ENCODE measurements at regions not wholly inside any gene's neighbourhood (a gene's known extent, or its start where the extent isn't known, plus 50 kb on each side); places are given as distances from the start of the nearest gene placed in this dataset.
"Not testable (repeated sequence)": the region's sequence is repeated elsewhere in the genome, so short reads cannot be mapped to it uniquely, and the experiment has no call there.

DNA sequence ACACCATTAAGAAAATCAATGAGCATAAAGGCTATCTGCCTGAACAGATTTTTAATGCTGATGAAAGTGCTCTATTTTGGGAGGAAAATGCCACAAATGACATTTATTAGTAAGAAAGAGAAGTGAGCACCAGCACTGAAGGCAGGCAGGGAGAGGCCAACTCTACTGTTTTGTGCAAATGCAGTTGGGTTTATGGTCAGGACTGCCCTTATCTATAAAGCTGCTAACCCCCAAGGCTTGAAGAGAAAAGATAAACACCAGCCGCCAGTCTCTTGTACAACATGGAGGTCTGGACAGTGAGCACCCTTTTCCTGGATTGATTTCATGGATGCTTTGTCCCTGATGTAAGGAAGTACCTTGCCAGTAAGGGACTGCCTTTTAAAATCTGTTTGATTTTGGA is 246.8 kb upstream of the SFSWAP start:
- H3K4me1 Mint-ChIP-seq, result no peaks in the 10 kb centered on the region
- no peak overlapping the region for H3K4me3 Mint-ChIP-seq
- H3K27me3 Mint-ChIP-seq, result peaks cover 22 to 27% (median 25%) of the 10 kb centered on the region in 3 donors
- no peak for ATAC-seq (ENCODE audit: low read depth in 2 of 2)
- DNase-seq, result no peak
- H3K36me3 Mint-ChIP-seq, result no peaks in the 10 kb centered on the region
- H3K9me3 Mint-ChIP-seq, result peaks cover 0 to 8% (median 0%) of the 10 kb centered on the region in 7 donors
- no peak overlapping the region for H3K27ac Mint-ChIP-seq

DNA sequence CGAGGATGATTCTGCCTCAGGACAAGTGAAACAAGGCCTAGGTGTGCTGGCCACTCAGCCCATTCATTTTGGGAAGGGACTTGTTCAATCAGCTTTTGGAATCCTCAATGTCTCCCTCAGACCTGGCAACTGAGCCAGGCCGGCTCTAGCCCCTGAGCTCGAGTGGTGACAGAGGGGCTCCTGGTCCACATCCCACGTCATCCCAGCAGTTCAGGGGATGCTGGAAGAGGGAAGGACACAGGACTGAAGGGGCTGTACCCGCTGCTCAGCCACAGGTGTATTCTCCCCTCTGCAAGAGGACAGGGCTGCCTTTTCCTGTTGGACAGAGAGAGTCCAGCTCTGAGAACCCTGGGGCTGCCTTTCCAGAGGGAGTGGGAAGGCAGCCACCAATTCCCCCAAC is 244.6 kb upstream of the SFSWAP start:
- ATAC-seq (ENCODE audit: low read depth in 2 of 2), result no peak
- H3K27ac Mint-ChIP-seq, result no peak overlapping the region

DNA sequence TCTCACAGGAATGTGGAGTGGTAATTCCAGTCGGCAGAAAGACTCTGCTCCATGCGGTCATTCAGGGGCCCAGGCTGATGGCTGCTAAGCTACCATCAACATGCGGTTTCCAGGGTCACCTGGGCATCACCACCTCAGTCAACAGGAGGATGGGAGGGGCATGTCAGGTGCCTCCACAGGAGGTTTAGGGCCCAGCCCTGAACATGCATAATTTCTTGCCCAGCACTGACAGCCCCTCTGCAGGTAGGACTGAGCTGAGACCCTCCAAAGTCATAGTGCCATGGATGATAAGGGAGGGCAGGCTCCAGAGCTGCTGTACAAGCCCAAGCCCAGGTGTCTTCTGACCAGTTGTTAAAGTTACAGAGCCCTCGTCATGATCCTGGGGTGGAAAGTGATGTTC is 244.0 kb upstream of the SFSWAP start:
- DNase-seq (no peak), ATAC-seq (ENCODE audit: low read depth in 2 of 2) (no peak)
- peak overlapping the region in 1 of 6 donors; percentile 71 for H3K27ac Mint-ChIP-seq

More for the DNA sequence above, 244.6 kb upstream of the SFSWAP start:
- H3K36me3 Mint-ChIP-seq, result no peaks in the 10 kb centered on the region
- H3K4me3 Mint-ChIP-seq, result no peak overlapping the region
- no peaks in the 10 kb centered on the region for H3K4me1 Mint-ChIP-seq
- peaks cover 0 to 8% (median 0%) of the 10 kb centered on the region in 7 donors for H3K9me3 Mint-ChIP-seq
- DNase-seq, result no peak
- peaks cover 22 to 28% (median 26%) of the 10 kb centered on the region in 3 donors for H3K27me3 Mint-ChIP-seq

DNA sequence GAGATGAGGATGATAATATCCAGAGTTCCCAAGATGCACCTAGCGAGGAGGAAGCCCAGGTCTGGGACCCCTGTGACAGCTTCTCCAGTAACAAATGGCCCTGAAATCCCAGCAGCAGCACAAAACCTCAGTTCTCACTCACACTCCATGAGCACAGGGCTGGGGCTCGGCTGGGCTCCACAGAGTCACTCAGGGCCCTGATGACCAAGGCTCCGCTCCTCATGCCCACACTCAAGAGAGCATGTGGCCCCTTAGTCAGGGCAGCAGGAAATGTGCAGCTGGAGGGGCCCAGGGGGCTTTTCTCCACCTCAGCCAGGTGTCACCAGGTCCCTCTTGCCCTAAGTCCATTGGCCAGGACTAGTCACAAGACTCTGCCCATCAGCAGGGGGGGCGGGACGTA is 242.7 kb upstream of the SFSWAP start:
- Mint-ChIP-seq H3K4me3 (no peak overlapping the region), H3K27ac (no peak overlapping the region), H3K4me1 (no peaks in the 10 kb centered on the region), H3K9me3 (peaks cover 0 to 2% (median 0%) of the 10 kb centered on the region in 7 donors), H3K36me3 (no peaks in the 10 kb centered on the region), H3K27me3 (peaks cover 18 to 32% (median 19%) of the 10 kb centered on the region in 3 donors)
- ATAC-seq (ENCODE audit: low read depth in 2 of 2) (no peak), DNase-seq (no peak)

More for the DNA sequence above, 244.0 kb upstream of the SFSWAP start:
- H3K4me1 Mint-ChIP-seq, result no peaks in the 10 kb centered on the region
- H3K4me3 Mint-ChIP-seq, result no peak overlapping the region
- peaks cover 0 to 8% (median 0%) of the 10 kb centered on the region in 7 donors for H3K9me3 Mint-ChIP-seq
- H3K27me3 Mint-ChIP-seq, result peaks cover 24 to 28% (median 27%) of the 10 kb centered on the region in 3 donors
- no peaks in the 10 kb centered on the region for H3K36me3 Mint-ChIP-seq

DNA sequence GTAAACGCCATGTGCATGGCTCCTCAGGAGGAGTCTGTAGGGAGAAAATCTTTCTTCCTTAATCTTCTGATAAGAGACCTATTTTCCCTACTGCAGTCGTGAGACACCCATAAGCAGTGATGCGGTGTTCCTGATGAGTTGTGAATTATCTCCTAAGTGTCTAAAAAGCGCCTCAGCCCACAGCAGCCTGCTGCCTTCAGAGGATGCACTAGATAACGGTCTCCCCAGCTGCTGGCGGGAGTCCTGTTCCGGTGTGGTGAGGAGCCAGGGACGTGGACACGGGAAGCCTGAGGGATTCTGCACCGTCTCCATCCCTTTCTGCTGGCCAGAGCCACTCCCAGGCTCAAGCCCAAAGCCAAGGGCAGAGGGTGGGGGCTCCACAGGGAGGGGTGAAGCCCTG is 240.9 kb upstream of the SFSWAP start:
- not testable (repeated sequence) for H3K36me3 Mint-ChIP-seq; H3K27ac Mint-ChIP-seq; DNase-seq; H3K4me3 Mint-ChIP-seq; ATAC-seq (ENCODE audit: low read depth in 2 of 2); H3K9me3 Mint-ChIP-seq; H3K4me1 Mint-ChIP-seq
- peaks cover 9 to 31% (median 11%) of the 10 kb centered on the region in 3 donors for H3K27me3 Mint-ChIP-seq

DNA sequence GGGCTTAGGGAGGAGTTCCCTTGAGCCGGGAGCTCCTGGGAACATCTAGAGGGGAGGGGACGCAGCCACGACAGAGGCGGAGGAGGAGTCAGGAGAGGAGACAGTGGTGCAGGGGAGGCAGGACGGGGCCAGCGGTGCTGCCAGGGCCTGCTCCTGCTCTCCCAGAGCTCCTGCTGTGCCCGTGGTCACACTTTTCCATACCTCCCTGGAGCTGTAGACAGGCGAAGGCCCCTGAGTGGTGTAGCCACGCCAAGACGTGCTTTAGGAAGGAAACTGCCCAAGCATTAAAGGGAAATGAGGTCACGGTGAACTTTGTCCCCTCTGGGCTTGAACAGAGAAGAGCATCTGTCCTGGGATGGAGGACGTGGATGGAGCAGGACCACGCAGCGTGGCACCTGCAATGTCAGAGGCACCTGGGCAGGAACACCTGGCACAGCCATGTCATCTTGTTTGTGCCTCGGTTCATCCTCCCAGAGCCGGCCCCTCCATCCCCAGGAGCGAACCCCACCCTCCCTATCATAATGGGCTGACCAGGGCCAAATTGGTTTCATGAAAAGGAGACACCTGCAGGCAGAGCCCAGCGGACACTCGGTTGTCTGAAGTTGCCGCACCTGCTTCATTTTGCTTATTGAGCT is 239.5 kb upstream of the SFSWAP start:
- Mint-ChIP-seq H3K4me1 (no peaks in the 10 kb centered on the region), H3K27ac (no peak overlapping the region), H3K9me3 (peaks cover 0 to 2% (median 0%) of the 10 kb centered on the region in 7 donors), H3K4me3 (no peak overlapping the region), H3K36me3 (no peaks in the 10 kb centered on the region), H3K27me3 (peaks cover 9 to 31% (median 9%) of the 10 kb centered on the region in 3 donors)
- DNase-seq, result no peak
- no peak for ATAC-seq (ENCODE audit: low read depth in 2 of 2)

DNA sequence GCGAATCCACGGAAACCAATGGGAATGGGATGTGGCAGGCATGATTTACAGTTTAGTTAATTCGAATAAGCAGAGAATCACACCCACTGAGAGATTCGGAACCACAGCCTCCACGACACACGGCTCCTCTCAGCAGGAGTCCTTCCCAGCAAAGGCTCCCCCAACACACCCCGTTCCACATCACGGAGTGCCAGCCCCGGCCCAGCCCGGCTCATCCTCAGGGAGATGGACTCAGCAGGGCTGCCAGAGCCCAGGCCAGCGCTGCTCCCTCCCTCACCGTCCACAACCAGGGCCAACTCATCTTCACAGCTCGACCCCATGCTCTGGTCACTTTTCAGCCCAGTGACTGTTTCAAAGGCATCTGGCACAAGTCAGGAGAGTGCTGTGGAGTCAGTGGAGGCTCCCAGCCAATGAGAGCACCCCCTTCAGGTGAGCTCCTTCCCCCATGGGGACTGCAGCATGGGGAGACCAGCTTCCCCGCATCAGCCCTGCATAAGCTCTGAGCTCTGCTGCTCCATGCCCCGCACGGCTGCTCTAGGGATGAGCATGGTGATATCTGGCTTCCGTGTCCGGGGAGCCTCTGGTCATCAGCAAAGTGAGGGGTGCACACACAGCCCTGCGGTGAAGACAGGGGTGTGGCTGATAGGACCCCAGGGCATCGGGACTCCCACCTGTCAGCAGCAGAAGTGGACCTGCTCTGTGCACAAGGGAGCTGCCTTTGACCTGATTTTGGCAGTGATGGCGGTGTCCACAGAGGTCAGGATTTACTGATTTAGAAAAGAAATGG is 238.8 kb upstream of the SFSWAP start:
- ATAC-seq (ENCODE audit: low read depth in 2 of 2), result no peak
- Mint-ChIP-seq H3K36me3 (no peaks in the 10 kb centered on the region), H3K4me3 (no peak overlapping the region), H3K9me3 (peaks cover 0 to under 1% (median 0%) of the 10 kb centered on the region in 7 donors), H3K4me1 (no peaks in the 10 kb centered on the region), H3K27me3 (peaks cover 9 to 25% (median 9%) of the 10 kb centered on the region in 3 donors), H3K27ac (no peak overlapping the region)
- DNase-seq, result no peak

DNA sequence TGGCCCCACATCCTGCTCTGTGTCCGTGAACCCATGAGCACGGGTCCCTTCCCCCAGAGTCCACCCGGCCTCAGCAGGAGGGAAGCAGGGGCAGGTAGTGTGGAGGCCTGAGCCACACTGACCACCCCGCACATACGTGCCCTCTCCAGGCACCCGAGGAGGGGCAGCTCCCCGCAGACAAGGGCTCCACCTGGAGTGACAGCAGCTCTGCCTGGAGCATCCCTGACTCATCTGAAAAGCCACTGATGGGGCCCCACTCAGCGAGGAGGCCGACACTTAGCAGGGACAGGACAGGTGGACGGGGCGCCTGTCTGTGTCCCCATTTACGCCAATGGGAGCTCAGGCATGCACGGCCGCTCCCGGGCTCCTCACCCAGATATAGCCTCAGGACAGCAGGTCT is 237.6 kb upstream of the SFSWAP start:
- Mint-ChIP-seq H3K27ac (no peak overlapping the region), H3K27me3 (peaks cover 5 to 24% (median 9%) of the 10 kb centered on the region in 3 donors), H3K36me3 (no peaks in the 10 kb centered on the region), H3K4me3 (peak overlapping the region in 1 of 8 donors; percentile 33), H3K9me3 (no peaks in the 10 kb centered on the region), H3K4me1 (no peaks in the 10 kb centered on the region)
- no peak for DNase-seq
- no peak for ATAC-seq (ENCODE audit: low read depth in 2 of 2)

DNA sequence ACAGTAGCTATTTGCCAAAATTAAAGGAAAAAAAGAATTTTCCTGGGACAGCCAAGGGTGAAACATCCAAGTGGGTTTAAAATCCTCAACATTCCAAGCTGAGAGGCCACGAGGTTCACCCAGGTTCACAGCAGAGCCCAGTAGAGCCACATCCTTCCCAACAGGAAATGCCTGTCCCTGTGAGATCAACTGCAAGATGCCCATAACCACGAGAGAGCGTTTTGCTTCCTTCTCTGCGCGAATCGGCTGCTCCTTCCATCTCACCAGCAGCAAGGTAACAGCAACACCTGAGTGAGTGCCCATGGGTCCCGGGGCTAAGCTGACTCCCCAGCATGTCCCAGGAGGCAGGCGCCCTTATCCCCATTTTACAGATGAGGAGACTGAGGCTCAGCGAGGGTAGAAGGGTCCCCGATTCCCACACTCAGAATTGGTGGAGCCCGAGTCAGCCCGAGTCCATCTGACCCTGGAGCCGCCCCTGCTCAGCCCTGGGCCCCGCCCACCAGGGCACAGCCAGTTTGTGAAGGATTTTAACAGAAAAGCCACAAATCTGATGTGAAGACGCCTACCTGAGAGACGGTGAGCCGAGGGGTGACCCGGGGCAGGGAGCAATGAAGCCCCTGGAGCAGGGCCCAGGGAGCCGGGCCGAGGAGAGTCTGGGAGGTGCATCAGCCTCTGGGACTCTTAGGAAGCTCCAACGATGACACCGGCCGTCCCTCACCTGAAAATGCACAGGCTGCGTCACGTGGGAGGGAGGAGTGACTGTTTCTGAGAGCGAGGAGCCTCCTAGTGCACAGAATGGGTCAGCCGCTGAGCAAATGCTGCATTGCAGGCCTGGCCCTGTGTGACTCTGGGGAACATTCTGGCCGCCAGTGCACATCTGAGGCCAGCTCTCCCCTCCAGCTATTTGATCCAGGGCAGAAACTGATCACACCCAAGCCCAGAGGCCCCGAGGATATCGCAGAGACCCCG is 236.9 kb upstream of the SFSWAP start:
- no peaks in the 10 kb centered on the region for H3K36me3 Mint-ChIP-seq

DNA sequence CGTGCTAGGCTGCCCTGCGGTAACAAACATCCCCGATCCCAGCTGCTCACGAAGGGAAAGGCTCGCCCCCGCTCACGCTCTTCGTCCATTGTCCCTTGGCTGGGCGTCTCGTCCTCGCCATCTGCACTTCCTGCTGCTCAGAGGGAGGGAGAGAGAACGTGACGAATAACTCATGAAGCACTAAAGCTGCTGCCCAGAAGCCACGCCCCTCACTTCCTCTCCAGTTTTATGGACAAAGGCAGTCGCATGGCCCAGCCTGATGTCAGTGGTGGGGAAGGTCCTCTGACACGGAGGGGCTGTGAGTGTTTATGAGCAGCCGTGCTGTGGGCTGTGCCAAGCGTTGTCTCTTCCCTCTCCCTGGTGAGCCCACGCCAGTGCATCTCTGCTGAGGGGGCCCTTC is 235.9 kb upstream of the SFSWAP start:
- not testable (repeated sequence) for H3K27ac Mint-ChIP-seq, H3K36me3 Mint-ChIP-seq

More for the DNA sequence above, 236.9 kb upstream of the SFSWAP start:
- H3K4me3 Mint-ChIP-seq, result peak overlapping the region in 1 of 8 donors; percentile 19
- DNase-seq, result no peak
- H3K27me3 Mint-ChIP-seq, result peaks cover 5 to 27% (median 9%) of the 10 kb centered on the region in 3 donors
- no peaks in the 10 kb centered on the region for H3K4me1 Mint-ChIP-seq
- no peak for ATAC-seq (ENCODE audit: low read depth in 2 of 2)
- no peak overlapping the region for H3K27ac Mint-ChIP-seq
- H3K9me3 Mint-ChIP-seq, result no peaks in the 10 kb centered on the region

DNA sequence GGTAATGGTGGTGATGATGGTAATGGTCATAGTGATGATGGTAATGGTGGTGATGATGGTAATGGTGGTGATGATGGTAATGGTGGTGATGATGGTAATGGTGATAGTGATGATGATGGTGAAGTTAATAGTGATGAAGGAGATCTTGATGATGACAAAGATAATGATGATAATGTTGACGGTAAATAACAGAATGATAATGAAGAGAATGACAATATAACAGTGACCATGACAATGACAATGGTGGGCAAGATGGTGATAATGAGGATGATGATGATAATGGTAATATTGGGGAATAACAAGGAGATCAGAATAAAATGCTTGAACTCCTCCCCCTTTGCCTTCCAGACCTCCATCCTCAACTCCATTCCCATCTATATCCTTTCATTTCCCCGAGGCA is 233.3 kb upstream of the SFSWAP start:
- H3K36me3 Mint-ChIP-seq, result no peaks in the 10 kb centered on the region
- ATAC-seq (ENCODE audit: low read depth in 2 of 2) (no peak), DNase-seq (no peak)
- H3K27me3 Mint-ChIP-seq, result peaks cover 0 to 29% (median 7%) of the 10 kb centered on the region in 3 donors
- no peak overlapping the region for H3K27ac Mint-ChIP-seq
- no peak overlapping the region for H3K4me3 Mint-ChIP-seq
- H3K4me1 Mint-ChIP-seq, result no peaks in the 10 kb centered on the region
- no peaks in the 10 kb centered on the region for H3K9me3 Mint-ChIP-seq

More for the DNA sequence above, 235.9 kb upstream of the SFSWAP start:
- peaks cover 5 to 34% (median 12%) of the 10 kb centered on the region in 3 donors for H3K27me3 Mint-ChIP-seq
- ATAC-seq (ENCODE audit: low read depth in 2 of 2); H3K9me3 Mint-ChIP-seq; H3K4me3 Mint-ChIP-seq; H3K4me1 Mint-ChIP-seq; DNase-seq: not testable (repeated sequence)

DNA sequence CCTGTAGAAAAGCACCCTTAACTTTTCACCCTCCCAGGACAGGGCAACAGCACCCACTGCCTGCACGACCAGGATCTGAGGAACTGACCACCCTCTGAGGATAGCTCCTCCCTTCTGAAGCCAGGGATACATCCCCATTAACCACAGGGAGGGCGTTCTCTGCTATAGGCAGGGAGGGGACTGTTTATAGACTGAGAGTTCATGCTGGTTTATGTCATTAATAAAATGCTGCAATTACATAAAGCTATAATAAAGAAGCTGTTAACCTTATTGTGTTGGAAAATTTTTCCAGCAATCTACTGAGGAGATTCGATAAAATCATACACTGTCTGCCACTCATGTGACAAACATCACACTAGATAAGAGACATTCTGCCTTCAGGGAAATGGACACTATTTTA is 232.4 kb upstream of the SFSWAP start:
- Mint-ChIP-seq H3K4me3 (no peak overlapping the region), H3K27ac (no peak overlapping the region), H3K27me3 (peaks cover 0 to 34% (median 15%) of the 10 kb centered on the region in 3 donors), H3K9me3 (no peaks in the 10 kb centered on the region), H3K4me1 (no peaks in the 10 kb centered on the region), H3K36me3 (no peaks in the 10 kb centered on the region)
- ATAC-seq (ENCODE audit: low read depth in 2 of 2), result no peak
- no peak for DNase-seq

DNA sequence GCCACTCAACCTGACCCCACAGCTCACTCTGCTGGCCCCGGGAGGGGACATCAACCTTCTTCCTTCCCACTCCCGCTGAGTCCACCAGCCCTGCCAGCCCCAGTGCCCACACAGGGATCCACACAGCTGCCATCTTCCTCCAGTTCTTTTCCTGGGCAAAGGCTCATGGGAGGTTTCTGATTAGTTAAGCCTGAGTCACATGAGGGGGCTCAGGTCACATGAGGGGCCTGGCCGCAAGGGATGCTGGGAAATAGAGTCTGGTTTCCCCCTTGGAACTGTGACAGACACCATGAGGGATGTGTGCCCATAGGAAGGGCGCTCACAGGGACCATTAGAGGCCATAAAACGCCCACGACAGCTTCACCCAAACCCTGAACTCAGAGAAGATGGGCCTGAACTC is 228.7 kb upstream of the SFSWAP start:
- Mint-ChIP-seq H3K9me3 (no peaks in the 10 kb centered on the region), H3K27ac (no peak overlapping the region), H3K4me3 (no peak overlapping the region), H3K4me1 (no peaks in the 10 kb centered on the region), H3K27me3 (peaks cover 4 to 30% (median 20%) of the 10 kb centered on the region in 3 donors), H3K36me3 (no peaks in the 10 kb centered on the region)
- no peak for ATAC-seq (ENCODE audit: low read depth in 2 of 2)
- no peak for DNase-seq

Data from naive B cell (primary cell).